SK-N-SH (cell line): ENCODE measurements at regions not wholly inside any gene's neighbourhood (a gene's known extent, or its start where the extent isn't known, plus 50 kb on each side); places are given as distances from the start of the nearest gene placed in this dataset.

Source experiments
- CHD2 ChIP-seq: fragments of 150-350 bp; IDR thresholded peaks from 2 replicates; pipeline ENCODE4 v1.6.1; 2018; ENCODE audit warnings: low read length; ENCODE audit not compliant: partially characterized antibody
- EP300 ChIP-seq, 2 experiments: IDR thresholded peaks; 2 replicates each; pipeline versions ENCODE4 v1.4.0 to v1.6.1; 2012; ENCODE audit warnings: borderline replicate concordance in 1 of 2, low read depth in 1 of 2, low read length in 1 of 2
- GABPA ChIP-seq: IDR thresholded peaks from 2 replicates; pipeline ENCODE4 v1.4.0; 2012; ENCODE audit warnings: low read depth, mild to moderate bottlenecking
- GATA2 ChIP-seq: sonication (generic); formaldehyde crosslinking; IDR thresholded peaks from 2 replicates; pipeline ENCODE4 v1.5.0; 2020; ENCODE audit warnings: mild to moderate bottlenecking, missing genetic modification reagents
- NFIC ChIP-seq: IDR thresholded peaks from 2 replicates; pipeline ENCODE4 v1.4.0; 2012; ENCODE audit warnings: borderline replicate concordance
- RAD21 ChIP-seq: IDR thresholded peaks from 2 replicates; pipeline ENCODE4 v1.6.1; 2012; ENCODE audit warnings: mild to moderate bottlenecking, low read length
- TCF12 ChIP-seq: IDR thresholded peaks from 2 replicates; pipeline ENCODE4 v1.4.0; 2012
- TF ChIP-seq, protein P1 (sequence below): fragments of 200-600 bp; sonication (generic); IDR thresholded peaks from 2 replicates; pipeline ENCODE4 v1.6.1; 2017; ENCODE audit warnings: antibody characterized with exemption, mild to moderate bottlenecking, moderate library complexity

DNA sequence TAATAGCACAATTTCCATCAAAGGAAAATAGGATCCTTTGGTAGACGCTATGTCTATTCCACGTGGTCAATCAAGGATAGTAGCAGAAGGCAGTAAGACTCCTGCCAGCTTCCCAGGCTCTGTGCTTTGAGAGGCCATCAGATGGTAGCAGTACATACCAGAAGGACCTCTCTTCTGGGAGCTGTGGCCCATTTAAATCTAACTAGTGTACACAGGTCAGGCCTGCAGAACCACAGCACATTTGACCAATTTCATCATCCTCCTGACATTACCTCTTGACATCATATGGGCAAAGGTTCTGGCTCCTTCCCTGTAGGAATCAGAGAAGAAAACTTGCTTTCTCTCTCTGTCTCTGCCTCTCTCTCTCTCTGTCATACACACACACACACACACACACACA is 229.6 kb upstream of the HTR2A start:
- TF ChIP-seq GATA2 (CRISPR knock-in tag) (no peak), EP300 (IDR thresholded peaks at IDR 0.05; ENCODE audit: borderline replicate concordance in 1 of 2, low read depth in 1 of 2, low read length in 1 of 2) (no peak), CHD2 (no peak), GABPA (no peak), NFIC (no peak), TCF12 (no peak), RAD21 (peak; percentile 27)
- TF ChIP-seq, protein P1, sequence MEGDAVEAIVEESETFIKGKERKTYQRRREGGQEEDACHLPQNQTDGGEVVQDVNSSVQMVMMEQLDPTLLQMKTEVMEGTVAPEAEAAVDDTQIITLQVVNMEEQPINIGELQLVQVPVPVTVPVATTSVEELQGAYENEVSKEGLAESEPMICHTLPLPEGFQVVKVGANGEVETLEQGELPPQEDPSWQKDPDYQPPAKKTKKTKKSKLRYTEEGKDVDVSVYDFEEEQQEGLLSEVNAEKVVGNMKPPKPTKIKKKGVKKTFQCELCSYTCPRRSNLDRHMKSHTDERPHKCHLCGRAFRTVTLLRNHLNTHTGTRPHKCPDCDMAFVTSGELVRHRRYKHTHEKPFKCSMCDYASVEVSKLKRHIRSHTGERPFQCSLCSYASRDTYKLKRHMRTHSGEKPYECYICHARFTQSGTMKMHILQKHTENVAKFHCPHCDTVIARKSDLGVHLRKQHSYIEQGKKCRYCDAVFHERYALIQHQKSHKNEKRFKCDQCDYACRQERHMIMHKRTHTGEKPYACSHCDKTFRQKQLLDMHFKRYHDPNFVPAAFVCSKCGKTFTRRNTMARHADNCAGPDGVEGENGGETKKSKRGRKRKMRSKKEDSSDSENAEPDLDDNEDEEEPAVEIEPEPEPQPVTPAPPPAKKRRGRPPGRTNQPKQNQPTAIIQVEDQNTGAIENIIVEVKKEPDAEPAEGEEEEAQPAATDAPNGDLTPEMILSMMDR = no peak
